ELR (cell line): ENCODE measurements at regions not wholly inside any gene's neighbourhood (a gene's known extent, or its start where the extent isn't known, plus 50 kb on each side); places are given as distances from the start of the nearest gene placed in this dataset.

ENCODE experiments used
- DNase-seq: peaks from one replicate; pipeline ENCODE4 v3.0.0-alpha.2; 2015; ENCODE audit warnings: low read depth

DNA sequence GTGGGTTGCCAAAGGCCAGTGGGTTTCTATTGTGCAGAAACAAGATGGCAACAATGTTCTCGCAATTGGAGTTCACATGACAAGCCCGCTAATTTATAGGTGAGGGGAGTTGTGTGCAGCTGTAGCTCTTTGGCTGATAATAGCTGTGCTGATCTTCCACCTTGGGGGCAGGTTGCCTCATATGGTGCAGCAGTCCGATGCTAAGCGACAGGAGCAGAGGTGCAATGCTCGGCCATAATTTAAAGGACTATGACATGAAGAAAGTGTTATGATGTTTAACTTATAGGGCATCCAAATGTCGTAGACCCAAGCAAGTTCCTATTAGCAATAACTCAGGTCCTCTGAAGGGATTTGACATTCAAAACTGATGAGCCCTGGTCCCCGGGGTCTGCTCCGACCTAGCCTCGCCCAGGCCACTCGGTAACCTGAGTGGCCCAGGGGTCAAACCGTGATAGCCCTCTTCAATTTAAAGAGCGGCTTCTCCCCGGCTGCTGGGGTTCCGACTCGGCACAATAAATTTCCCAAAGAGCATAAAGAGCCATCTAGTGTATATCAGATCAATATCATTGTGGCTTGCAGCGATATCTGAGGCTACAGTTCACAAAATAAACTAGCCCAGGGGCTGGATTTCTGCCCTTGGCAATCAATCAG, 724.0 kb downstream of the IRX1 start:
- DNase-seq: no peak

DNA sequence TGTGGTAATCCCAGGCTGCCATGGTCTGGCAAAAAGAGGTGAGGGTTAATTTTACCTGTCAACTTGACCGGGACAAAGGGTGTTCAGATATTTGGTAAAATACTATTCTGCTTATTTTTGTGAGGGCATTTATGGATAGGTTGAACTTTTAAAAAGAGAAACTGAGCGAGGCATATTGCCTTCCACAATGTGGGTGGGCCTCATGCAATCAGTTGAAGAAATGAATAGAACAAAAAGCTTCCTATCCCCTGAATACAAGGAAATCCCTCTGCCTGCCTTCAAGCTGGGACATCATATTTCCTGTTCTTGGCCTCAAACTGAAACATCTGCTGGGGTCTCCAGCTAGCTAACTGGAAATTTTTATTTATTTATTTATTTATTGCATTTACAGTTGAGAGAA, 734.7 kb downstream of the IRX1 start:
- no peak for DNase-seq

DNA sequence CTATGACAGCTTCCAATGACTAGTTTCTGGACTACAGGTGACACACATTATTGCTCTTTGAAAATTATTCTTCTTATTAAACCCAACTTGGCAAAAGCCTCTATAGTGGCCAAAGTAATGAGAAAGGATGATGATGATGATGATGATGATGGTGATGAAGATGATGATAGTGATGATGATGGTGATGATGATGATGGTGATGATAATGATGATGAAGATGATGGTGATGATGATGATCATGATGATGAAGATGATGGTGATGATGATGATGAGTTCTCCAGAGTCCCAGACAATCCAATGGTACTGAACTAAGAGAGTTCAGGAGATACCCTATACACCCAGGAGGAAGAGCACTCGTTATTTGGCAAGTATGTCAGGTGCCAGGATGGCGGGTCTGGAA, 739.4 kb downstream of the IRX1 start:
- no peak for DNase-seq

DNA sequence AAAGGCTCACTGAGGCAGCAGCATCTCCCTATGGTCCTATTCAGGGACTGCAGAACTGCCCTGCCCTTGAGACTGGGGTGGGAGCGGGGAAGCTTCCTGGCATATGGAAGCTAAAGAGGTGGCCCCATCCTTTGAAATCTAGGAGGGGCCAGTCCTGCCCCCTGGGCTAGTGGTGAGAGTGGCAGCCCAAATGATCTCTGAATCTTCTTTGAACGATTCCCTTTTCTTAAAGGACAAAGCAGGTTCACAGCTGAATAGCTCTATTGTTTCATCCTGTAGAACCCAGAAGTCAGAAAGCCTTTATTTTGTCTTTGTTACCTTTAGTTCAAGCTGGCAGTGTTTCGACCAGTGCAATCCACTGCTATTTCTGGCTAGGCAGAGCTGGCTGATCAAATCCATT, 741.9 kb downstream of the IRX1 start:
- no peak for DNase-seq

- no peak for DNase-seq
These were observed 744.3 kb downstream of the IRX1 start for GRCh38 chr5:4339949-4340348.

DNA sequence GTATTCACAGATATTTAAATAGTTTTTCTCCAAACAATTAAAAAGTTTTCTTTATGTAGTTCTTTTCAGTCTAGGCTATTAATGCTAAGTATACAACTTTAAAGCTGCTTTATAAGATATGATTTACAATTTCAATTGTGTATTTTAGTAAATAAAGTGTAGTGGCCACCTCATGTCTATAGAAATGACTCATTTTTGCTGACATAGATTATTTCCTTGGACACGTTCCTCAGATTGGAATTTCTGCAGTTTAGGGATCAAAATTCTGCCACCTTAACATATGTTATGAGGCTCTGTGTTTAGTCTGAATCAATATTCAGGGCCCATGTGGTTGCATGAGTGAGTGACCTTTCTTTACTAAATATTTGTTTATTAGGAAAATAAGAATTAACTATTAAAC, 750.2 kb downstream of the IRX1 start:
- no peak for DNase-seq

DNA sequence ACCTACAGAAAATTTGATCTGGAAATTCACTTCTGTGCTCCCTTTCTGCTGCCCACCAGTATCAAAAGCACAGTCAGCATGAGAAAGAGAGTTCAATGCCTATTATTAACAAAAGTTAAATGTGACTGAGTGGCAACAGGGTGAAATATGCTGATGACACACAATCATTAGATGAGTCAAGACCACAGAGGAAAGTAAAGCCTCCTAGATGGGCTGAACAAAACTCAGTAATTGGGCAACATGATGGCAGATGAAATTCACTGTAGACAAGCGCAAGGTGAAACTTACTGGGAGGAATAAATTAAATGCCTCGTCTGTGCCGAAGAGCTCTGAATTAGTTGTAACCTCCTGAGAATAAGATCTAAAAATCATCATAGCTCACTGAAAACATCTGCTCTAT, 752.8 kb downstream of the IRX1 start:
- no peak for DNase-seq

- DNase-seq: no peak
These were observed 753.3 kb downstream of the IRX1 start for GRCh38 chr5:4348919-4349318.

DNA sequence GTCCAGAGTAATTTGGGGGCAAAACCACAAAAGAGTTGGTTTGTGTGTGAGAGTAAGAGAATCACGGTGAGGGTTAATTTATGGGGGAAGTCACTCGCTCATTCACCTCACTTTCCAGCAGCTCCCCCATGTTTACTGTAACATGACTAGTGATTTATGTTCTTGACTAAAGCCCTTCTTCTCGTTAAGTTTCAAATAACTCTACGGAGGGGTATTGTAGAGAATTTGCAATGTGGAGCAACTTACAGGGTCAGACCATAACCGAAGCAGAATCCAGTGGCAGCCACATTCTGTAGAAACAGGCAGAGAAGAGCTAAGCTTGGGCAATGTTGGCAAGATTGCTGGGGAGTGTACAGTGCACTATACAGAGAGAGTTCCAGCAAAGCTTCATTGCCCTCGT, 760.6 kb downstream of the IRX1 start:
- no peak for DNase-seq

DNA sequence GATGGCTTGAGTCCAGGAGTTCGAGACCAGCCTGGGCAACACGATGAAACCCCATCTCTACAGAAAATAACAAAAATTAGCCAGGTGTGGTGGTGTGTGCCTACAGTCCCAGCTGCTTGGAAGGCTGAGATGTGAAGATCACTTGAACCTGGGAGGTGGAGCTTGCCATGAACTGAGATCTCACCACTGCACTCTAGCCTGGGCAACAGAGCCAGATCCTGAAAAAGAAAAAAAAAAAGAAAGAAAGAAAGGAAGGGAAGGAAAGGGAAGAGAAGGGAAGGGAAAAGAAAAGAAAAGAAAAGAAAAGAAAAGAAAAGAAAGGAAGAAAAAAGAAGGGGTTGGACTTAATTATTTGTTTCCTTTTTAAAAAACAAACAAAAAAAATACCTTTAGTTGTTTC, 764.2 kb downstream of the IRX1 start:
- no peak for DNase-seq

- no peak for DNase-seq
These were observed 766.1 kb downstream of the IRX1 start for GRCh38 chr5:4361753-4362152.

GRCh38 chr5:4362411-4362810, 766.8 kb downstream of the IRX1 start:
- no peak for DNase-seq

DNA sequence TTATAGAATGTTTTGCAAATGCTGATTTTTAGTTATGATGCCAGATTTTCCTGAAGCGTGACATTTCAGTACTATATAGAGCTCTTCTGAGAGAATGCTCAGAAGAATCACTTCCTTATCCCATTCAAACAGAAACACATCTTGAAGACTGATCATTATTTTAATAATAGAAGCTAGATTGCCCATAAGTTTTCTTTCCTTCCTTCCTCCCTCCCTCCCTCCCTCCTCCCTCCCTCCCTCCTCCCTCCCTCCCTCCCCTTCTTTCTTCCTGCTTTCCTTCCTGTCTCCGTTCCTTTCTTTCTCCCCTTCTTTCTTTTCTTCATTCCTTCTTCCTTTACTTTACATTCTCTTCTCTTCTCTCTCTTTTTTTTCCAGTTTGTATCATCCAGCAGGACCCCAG, 767.4 kb downstream of the IRX1 start:
- DNase-seq: no peak

GRCh38 chr5:4366628-4367027, 771.0 kb downstream of the IRX1 start:
- DNase-seq: no peak

- DNase-seq: no peak
These were observed 769.9 kb upstream of the ADAMTS16 start for GRCh38 chr5:4370218-4370617.

- DNase-seq: no peak
These were observed 767.6 kb upstream of the ADAMTS16 start for GRCh38 chr5:4372481-4372880.

DNA sequence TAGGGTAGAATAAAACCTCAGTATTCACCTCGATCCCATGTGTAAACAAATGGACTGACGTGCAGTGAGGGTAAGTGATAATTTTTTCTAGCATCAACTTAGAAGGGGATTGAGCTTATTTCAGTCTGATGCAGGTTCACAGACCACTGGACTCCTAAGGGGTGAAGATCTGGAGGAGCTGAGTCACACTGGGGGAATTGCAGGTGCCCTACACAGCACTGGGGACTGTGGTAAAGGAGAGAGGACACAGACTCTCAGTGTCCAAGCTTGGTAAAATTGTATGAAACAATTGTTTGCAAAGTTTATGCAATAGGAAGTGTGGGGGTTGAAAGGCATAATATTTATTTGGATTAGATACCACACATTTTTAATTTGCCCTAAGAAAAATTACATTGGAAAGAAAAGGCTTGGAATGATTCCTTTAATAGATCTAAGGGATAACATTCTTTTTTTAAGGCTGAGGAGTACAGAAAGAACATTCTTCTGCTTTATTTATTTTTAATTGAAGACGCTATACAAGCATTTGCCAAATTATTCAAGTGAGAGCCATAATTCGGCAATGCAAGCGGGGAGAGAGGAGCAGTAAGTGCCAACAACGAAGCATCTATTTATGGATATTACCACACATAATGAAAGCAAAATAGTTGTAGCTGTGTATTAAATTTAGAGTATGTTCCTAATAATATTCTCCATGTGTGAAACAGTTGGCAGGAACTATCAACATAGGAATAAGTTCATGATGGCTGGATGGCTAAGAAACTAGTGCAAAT, 766.9 kb upstream of the ADAMTS16 start:
- DNase-seq: no peak

DNA sequence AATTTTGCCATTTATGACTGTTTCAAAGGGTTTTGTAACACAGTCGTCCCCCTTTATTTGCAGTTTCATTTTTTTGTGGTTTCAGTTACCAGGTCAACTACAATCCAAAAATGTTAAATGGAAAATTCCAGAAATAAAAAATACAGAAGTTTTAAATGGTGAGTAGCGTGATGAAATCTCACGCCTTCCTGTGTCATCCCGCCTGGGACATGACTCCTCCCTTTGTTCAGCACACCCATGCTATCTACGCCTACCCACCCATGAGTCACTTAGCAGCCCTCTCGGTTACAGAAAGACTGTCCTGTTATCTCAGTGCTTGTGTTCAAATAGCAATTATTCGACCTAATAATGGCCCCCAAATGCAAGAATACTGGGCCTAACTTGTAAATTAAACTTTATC, 765.3 kb upstream of the ADAMTS16 start:
- no peak for DNase-seq

GRCh38 chr5:4375640-4376039, 764.5 kb upstream of the ADAMTS16 start:
- no peak for DNase-seq

DNA sequence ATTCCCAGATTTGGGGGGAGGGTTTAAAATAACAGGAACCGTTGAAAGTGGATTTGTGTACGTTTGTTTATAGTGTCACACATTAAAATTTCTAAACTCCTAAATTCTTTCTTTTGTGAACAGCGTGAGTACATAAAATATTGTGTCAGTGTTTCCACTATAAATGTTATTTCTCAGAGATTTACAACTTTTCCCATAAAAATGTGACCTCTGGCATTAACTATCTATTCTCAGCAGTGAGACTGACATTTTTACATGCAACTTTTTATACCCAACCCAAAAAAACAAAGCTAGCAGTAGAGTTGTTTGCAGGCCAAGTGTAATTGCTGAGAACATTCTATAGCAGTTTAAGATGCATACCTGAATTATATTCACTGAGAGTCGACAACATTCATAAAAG, 757.0 kb upstream of the ADAMTS16 start:
- DNase-seq: no peak

- DNase-seq: no peak
These were observed 756.5 kb upstream of the ADAMTS16 start for GRCh38 chr5:4383518-4384198.

GRCh38 chr5:4384649-4385048, 755.5 kb upstream of the ADAMTS16 start:
- DNase-seq: no peak

GRCh38 chr5:4386152-4386551, 754.0 kb upstream of the ADAMTS16 start:
- no peak for DNase-seq
